ENCODE measurements at regions not wholly inside any gene's neighbourhood (a gene's known extent, or its start where the extent isn't known, plus 50 kb on each side); places are given as distances from the start of the nearest gene placed in this dataset.

DNA sequence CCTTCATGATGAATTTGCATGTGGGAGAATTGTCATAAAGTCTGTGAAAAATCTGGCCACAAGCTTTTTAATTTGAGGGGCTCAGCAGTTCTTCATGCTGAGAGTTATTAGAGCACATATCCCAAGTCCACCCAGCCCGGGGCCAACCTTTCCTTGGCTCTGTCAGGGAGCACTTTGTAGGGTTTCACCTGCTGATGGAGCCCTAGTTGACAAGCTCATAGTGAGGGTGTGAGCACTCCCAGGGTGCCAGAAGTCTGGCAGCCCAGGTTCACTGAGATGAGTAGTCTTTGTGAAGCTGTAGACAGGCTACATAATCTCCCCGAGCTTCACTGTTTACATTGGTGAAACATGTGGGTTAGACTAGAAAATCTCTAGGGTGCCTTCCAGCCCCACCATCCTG lies 97.2 kb upstream of the NREP start:
- no peak for DNase-seq
- no peak overlapping the region for H3K4me3 ChIP-seq
- H3K9me3 ChIP-seq: no peaks in the 10 kb centered on the region
- H3K27ac ChIP-seq: no peak overlapping the region
- intact Hi-C loops (cut with DNase I; ENCODE audit: low total_unique reads): no loop called here
- H3K36me3 ChIP-seq: no peaks in the 10 kb centered on the region
- TF ChIP-seq, protein P1, sequence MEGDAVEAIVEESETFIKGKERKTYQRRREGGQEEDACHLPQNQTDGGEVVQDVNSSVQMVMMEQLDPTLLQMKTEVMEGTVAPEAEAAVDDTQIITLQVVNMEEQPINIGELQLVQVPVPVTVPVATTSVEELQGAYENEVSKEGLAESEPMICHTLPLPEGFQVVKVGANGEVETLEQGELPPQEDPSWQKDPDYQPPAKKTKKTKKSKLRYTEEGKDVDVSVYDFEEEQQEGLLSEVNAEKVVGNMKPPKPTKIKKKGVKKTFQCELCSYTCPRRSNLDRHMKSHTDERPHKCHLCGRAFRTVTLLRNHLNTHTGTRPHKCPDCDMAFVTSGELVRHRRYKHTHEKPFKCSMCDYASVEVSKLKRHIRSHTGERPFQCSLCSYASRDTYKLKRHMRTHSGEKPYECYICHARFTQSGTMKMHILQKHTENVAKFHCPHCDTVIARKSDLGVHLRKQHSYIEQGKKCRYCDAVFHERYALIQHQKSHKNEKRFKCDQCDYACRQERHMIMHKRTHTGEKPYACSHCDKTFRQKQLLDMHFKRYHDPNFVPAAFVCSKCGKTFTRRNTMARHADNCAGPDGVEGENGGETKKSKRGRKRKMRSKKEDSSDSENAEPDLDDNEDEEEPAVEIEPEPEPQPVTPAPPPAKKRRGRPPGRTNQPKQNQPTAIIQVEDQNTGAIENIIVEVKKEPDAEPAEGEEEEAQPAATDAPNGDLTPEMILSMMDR (IDR thresholded peaks at IDR 0.05): no peak
- peaks cover 0 to 19% (median 13%) of the 10 kb centered on the region in 4 donors for H3K4me1 ChIP-seq
- no peaks in the 10 kb centered on the region for H3K27me3 ChIP-seq

DNA sequence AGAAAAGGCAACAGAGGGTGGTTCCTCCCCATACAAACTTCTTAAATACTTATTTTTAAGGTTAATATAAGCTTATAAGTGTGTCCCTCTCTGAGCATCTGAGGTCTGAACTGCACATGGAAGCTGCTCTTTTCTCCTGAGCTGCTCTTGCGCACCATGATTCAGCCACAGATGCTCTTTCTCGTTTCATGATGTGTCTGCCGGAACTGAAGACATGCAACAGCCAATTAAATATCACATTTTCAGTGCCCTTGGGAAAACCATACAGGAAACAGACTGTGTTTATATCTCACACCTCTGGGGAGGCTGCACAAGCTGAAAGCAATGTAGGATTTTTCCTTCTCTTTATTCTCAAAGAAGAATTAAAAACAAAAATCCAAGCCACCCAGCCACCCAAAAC lies 96.8 kb upstream of the NREP start:
- H3K36me3 ChIP-seq: no peaks in the 10 kb centered on the region
- no peak overlapping the region for H3K27ac ChIP-seq
- intact Hi-C loops (cut with DNase I; ENCODE audit: low total_unique reads): no loop called here
- TF ChIP-seq, protein P1 (IDR thresholded peaks at IDR 0.05): no peak
- no peak overlapping the region for H3K4me3 ChIP-seq
- H3K4me1 ChIP-seq: peaks cover 0 to 15% (median 8%) of the 10 kb centered on the region in 4 donors
- no peak for DNase-seq
- H3K9me3 ChIP-seq: no peaks in the 10 kb centered on the region
- no peaks in the 10 kb centered on the region for H3K27me3 ChIP-seq

DNA sequence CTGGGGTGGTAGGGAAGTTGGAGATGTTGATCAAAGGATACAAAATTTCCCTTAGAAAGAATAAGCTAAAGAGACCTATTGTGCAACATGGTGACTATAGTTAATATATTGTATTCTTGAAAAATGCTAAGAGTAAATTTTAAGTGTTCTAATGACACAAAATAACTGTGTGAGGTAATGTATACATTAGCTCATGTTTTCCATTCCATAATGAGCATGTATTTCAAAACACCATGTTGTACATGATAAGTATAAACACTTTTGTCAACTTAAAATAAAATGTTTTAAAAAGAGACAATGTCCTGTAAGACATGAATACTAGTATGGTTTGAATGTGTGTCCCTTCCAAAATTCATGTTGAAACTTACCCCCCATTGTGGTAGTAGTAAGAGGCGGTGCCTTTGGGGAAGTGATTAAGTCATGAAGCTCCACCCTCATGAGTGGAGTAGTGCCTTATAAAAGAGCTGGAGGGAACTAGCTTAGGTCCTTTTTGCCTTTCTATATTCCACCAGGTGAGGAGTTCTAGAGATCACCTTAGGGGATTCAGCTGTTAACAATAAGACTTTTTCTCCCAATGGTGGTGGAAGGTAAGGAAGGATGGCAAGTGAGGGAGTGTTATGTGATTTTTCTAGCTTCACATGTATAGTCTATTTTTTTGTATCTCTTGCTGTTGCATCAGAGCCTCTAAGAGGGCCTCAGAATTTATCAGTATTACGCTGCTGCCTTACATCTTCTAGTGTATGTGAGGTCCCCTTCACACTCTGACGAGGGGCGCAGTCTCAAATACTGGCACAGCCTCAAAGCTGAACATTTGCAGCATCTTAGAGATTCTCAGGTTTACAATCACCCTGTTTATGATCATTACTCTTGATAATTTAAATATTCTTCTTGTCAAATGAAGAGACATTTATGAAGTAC lies 94.9 kb upstream of the NREP start:
- Histone ChIP-seq H3K27ac (no peak overlapping the region), H3K36me3 (no peaks in the 10 kb centered on the region), H3K9me3 (no peaks in the 10 kb centered on the region), H3K27me3 (no peaks in the 10 kb centered on the region), H3K4me3 (no peak overlapping the region), H3K4me1 (peaks cover 0 to 10% (median 5%) of the 10 kb centered on the region in 4 donors)
- DNase-seq: no peak
- TF ChIP-seq, protein P1 (IDR thresholded peaks at IDR 0.05): no peak
- intact Hi-C loops (cut with DNase I; ENCODE audit: low total_unique reads): no loop called here

DNA sequence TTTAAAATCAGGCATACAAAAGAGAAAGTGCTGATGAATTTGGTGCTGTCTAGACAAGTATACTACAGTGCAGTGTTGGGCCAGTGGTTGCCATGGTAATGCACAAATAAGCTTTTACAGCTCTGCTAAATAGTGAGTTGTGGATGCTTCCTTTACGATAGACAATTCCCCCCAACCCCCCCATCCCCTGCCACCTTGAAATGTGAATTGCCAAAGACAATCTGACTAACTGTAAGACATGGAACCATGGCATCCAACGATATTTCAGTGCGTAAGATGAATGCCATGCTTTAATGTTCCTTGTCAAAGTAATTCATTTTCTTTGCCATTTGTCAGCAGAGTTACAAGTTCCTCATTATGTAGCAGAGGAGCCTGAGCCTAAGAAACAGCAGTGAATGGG lies 91.5 kb upstream of the NREP start:
- no peaks in the 10 kb centered on the region for H3K9me3 ChIP-seq
- H3K27me3 ChIP-seq: no peaks in the 10 kb centered on the region
- DNase-seq: no peak
- H3K36me3 ChIP-seq: no peaks in the 10 kb centered on the region
- intact Hi-C loops (cut with DNase I; ENCODE audit: low total_unique reads): no loop called here
- peaks cover 0 to under 1% (median under 1%) of the 10 kb centered on the region in 4 donors for H3K4me1 ChIP-seq
- TF ChIP-seq, protein P1 (IDR thresholded peaks at IDR 0.05): no peak
- no peak overlapping the region for H3K27ac ChIP-seq
- H3K4me3 ChIP-seq: no peak overlapping the region

DNA sequence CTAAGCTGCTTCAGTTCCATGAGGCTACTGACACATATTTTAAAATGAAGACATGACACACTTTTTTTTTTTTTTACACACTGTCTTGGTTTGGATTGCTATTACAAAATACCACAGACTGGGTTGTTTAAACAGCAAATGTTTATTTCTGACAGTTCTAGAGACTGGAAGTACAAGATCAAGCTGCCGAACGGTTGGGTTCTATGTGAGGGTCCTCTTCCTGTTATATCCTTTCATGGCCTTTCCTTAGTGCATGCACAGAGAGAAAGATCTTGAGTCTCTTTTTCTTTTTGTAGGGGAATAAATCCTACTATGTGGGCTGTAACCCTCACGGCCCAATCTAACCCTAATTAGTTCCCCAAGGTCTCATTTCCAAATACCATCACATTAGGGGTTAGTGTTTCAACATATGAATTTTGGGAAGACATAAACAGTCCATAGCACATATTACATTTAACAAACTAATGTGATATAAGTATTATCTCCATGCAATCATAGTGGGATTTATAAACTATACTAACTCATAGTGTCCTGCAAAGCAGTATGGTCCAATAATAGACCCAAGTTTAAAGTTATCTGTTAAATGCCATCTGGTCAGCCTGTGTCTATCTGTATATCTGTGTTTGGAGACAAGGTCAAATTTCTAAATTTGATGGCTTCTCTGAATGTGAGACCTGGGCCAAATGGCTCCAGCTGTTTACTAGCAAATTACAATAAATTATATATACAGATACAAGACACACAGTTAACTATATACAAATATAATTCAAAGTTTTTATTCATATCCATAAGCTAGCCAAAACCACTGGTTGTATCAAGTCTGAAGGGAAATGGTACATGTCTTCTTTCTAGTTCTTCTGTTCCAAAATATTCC lies 90.3 kb upstream of the NREP start:
- no peaks in the 10 kb centered on the region for H3K27me3 ChIP-seq
- H3K9me3 ChIP-seq: no peaks in the 10 kb centered on the region
- H3K4me3 ChIP-seq: no peak overlapping the region
- H3K36me3 ChIP-seq: no peaks in the 10 kb centered on the region
- no peak overlapping the region for H3K27ac ChIP-seq
- TF ChIP-seq, protein P1 (IDR thresholded peaks at IDR 0.05): no peak
- no peak for DNase-seq
- intact Hi-C loops (cut with DNase I; ENCODE audit: low total_unique reads): no loop called here
- no peaks in the 10 kb centered on the region for H3K4me1 ChIP-seq
